ENCODE measurements at regions not wholly inside any gene's neighbourhood (a gene's known extent, or its start where the extent isn't known, plus 50 kb on each side); places are given as distances from the start of the nearest gene placed in this dataset.
A peak's percentile ranks its signal among the peaks of the same experiment; 100 is the strongest.
"Not testable (repeated sequence)": the region's sequence is repeated elsewhere in the genome, so short reads cannot be mapped to it uniquely, and the experiment has no call there.

GRCh38 chr5:106423109-106423897, 1247.4 kb downstream of the EFNA5 start:
- in situ Hi-C loops (cut with HindIII; ENCODE audit: low pct_ligation_motif_present, low pct_unique_long_range_greater_than_20kb, low sequenced_read_pairs) = no loop called here
- DNase-seq = no peak

GRCh38 chr5:106420102-106420501, 1250.6 kb downstream of the EFNA5 start:
- in situ Hi-C loops (cut with HindIII; ENCODE audit: low pct_ligation_motif_present, low pct_unique_long_range_greater_than_20kb, low sequenced_read_pairs) = no loop called here
- no peak for DNase-seq

- in situ Hi-C loops (cut with HindIII; ENCODE audit: low pct_ligation_motif_present, low pct_unique_long_range_greater_than_20kb, low sequenced_read_pairs) = no loop called here
- no peak for DNase-seq
Observed at GRCh38 chr5:106418196-106418595, 1252.5 kb downstream of the EFNA5 start.

GRCh38 chr5:106417566-106417965, 1253.2 kb downstream of the EFNA5 start:
- no peak for DNase-seq
- in situ Hi-C loops (cut with HindIII; ENCODE audit: low pct_ligation_motif_present, low pct_unique_long_range_greater_than_20kb, low sequenced_read_pairs) = no loop called here

GRCh38 chr5:106417163-106417562, 1253.6 kb downstream of the EFNA5 start:
- in situ Hi-C loops (cut with HindIII; ENCODE audit: low pct_ligation_motif_present, low pct_unique_long_range_greater_than_20kb, low sequenced_read_pairs) = no loop called here
- no peak for DNase-seq

- no peak for DNase-seq
- in situ Hi-C loops (cut with HindIII; ENCODE audit: low pct_ligation_motif_present, low pct_unique_long_range_greater_than_20kb, low sequenced_read_pairs) = no loop called here
Observed at GRCh38 chr5:106415541-106415940, 1255.2 kb downstream of the EFNA5 start.

- no peak for DNase-seq
- in situ Hi-C loops (cut with HindIII; ENCODE audit: low pct_ligation_motif_present, low pct_unique_long_range_greater_than_20kb, low sequenced_read_pairs) = no loop called here
Observed at GRCh38 chr5:106414342-106414741, 1256.4 kb downstream of the EFNA5 start.

- no peak for DNase-seq
- in situ Hi-C loops (cut with HindIII; ENCODE audit: low pct_ligation_motif_present, low pct_unique_long_range_greater_than_20kb, low sequenced_read_pairs) = no loop called here
Observed at GRCh38 chr5:106412606-106413005, 1258.1 kb downstream of the EFNA5 start.

GRCh38 chr5:106408570-106408969, 1262.2 kb downstream of the EFNA5 start:
- DNase-seq = no peak
- in situ Hi-C loops (cut with HindIII; ENCODE audit: low pct_ligation_motif_present, low pct_unique_long_range_greater_than_20kb, low sequenced_read_pairs) = no loop called here

- DNase-seq = no peak
- in situ Hi-C loops (cut with HindIII; ENCODE audit: low pct_ligation_motif_present, low pct_unique_long_range_greater_than_20kb, low sequenced_read_pairs) = no loop called here
Observed at GRCh38 chr5:106408141-106408540, 1262.6 kb downstream of the EFNA5 start.

- DNase-seq = no peak
- in situ Hi-C loops (cut with HindIII; ENCODE audit: low pct_ligation_motif_present, low pct_unique_long_range_greater_than_20kb, low sequenced_read_pairs) = no loop called here
Observed at GRCh38 chr5:106401561-106401960, 1269.2 kb downstream of the EFNA5 start.

- in situ Hi-C loops (cut with HindIII; ENCODE audit: low pct_ligation_motif_present, low pct_unique_long_range_greater_than_20kb, low sequenced_read_pairs) = no loop called here
- peak; percentile 19 for DNase-seq
Observed at GRCh38 chr5:106399391-106399790, 1271.3 kb downstream of the EFNA5 start.

- in situ Hi-C loops (cut with HindIII; ENCODE audit: low pct_ligation_motif_present, low pct_unique_long_range_greater_than_20kb, low sequenced_read_pairs) = no loop called here
- DNase-seq = peak; percentile 29
Observed at GRCh38 chr5:106397700-106398099, 1273.0 kb downstream of the EFNA5 start.

GRCh38 chr5:106393276-106393675, 1277.5 kb downstream of the EFNA5 start:
- in situ Hi-C loops (cut with HindIII; ENCODE audit: low pct_ligation_motif_present, low pct_unique_long_range_greater_than_20kb, low sequenced_read_pairs) = no loop called here
- no peak for DNase-seq

GRCh38 chr5:106392766-106393165, 1278.0 kb downstream of the EFNA5 start:
- in situ Hi-C loops (cut with HindIII; ENCODE audit: low pct_ligation_motif_present, low pct_unique_long_range_greater_than_20kb, low sequenced_read_pairs) = no loop called here
- DNase-seq = no peak

- in situ Hi-C loops (cut with HindIII; ENCODE audit: low pct_ligation_motif_present, low pct_unique_long_range_greater_than_20kb, low sequenced_read_pairs); DNase-seq: not testable (repeated sequence)
Observed at GRCh38 chr5:106387767-106388166, 1283.0 kb downstream of the EFNA5 start.

GRCh38 chr5:106386287-106386686, 1284.5 kb downstream of the EFNA5 start:
- in situ Hi-C loops (cut with HindIII; ENCODE audit: low pct_ligation_motif_present, low pct_unique_long_range_greater_than_20kb, low sequenced_read_pairs) = no loop called here
- DNase-seq = no peak

- in situ Hi-C loops (cut with HindIII; ENCODE audit: low pct_ligation_motif_present, low pct_unique_long_range_greater_than_20kb, low sequenced_read_pairs) = no loop called here
- DNase-seq = no peak
Observed at GRCh38 chr5:106380736-106381135, 1290.0 kb downstream of the EFNA5 start.

GRCh38 chr5:106376522-106376921, 1294.2 kb downstream of the EFNA5 start:
- in situ Hi-C loops (cut with HindIII; ENCODE audit: low pct_ligation_motif_present, low pct_unique_long_range_greater_than_20kb, low sequenced_read_pairs) = no loop called here
- DNase-seq = no peak

- DNase-seq = no peak
- in situ Hi-C loops (cut with HindIII; ENCODE audit: low pct_ligation_motif_present, low pct_unique_long_range_greater_than_20kb, low sequenced_read_pairs) = no loop called here
Observed at GRCh38 chr5:106374956-106375355, 1295.8 kb downstream of the EFNA5 start.
